NCI-H1105 treated with DMSO at 0.1 percent for 48 hours (cell line): ENCODE measurements at regions not wholly inside any gene's neighbourhood (a gene's known extent, or its start where the extent isn't known, plus 50 kb on each side); places are given as distances from the start of the nearest gene placed in this dataset.
"Not testable (repeated sequence)": the region's sequence is repeated elsewhere in the genome, so short reads cannot be mapped to it uniquely, and the experiment has no call there.

Experiments
- DNase-seq: peaks from one replicate; lab custom pipeline; 2025; lab: John Stamatoyannopoulos, UW

GRCh38 chr15:22665711-22666110, 120.7 kb upstream of the NIPA1 start:
- not testable (repeated sequence) for DNase-seq

- DNase-seq = not testable (repeated sequence)
Observed at GRCh38 chr15:22684786-22685185, 101.7 kb upstream of the NIPA1 start.

GRCh38 chr15:22699881-22700280, 86.6 kb upstream of the NIPA1 start:
- not testable (repeated sequence) for DNase-seq

GRCh38 chr15:22710831-22711341, 75.6 kb upstream of the NIPA1 start:
- not testable (repeated sequence) for DNase-seq

- DNase-seq = not testable (repeated sequence)
Observed at GRCh38 chr15:22713933-22714332, 72.5 kb upstream of the NIPA1 start.

GRCh38 chr15:22714358-22715132, 71.9 kb upstream of the NIPA1 start:
- DNase-seq = not testable (repeated sequence)

- peak; percentile 4 for DNase-seq
Observed at GRCh38 chr15:22715133-22715845, 71.2 kb upstream of the NIPA1 start.

- DNase-seq = not testable (repeated sequence)
Observed at GRCh38 chr15:22719980-22720379, 66.5 kb upstream of the NIPA1 start.

- not testable (repeated sequence) for DNase-seq
Observed at GRCh38 chr15:22726104-22726503, 60.3 kb upstream of the NIPA1 start.

GRCh38 chr15:22735067-22735466, 51.4 kb upstream of the NIPA1 start:
- not testable (repeated sequence) for DNase-seq

- DNase-seq = no peak
Observed at GRCh38 chr15:22735781-22736180, 50.7 kb upstream of the NIPA1 start.

GRCh38 chr15:22736200-22736599, 50.2 kb upstream of the NIPA1 start:
- DNase-seq = not testable (repeated sequence)
